K562 (cell line): ENCODE measurements at regions not wholly inside any gene's neighbourhood (a gene's known extent, or its start where the extent isn't known, plus 50 kb on each side); places are given as distances from the start of the nearest gene placed in this dataset.
A peak's percentile ranks its signal among the peaks of the same experiment; 100 is the strongest.

ENCODE experiments used
- ATAC-seq: fragments of 200-7000 bp; cut with Tn5 transposase; 3 replicates; pipeline ENCODE4 v1.9.1; 2020; ENCODE audit warnings: moderate library complexity
- BruUV-seq: library from RNA; stranded (reverse); fragments of 400-500 nt; replicated peaks from 2 replicates; lab custom pipeline; 2021; lab: Mats Ljungman, UMichigan
- CTCF ChIA-PET: fragments of 300-600 bp; formaldehyde crosslinking; extraction: SDS; loops from one replicate; lab custom pipeline; 2021; ENCODE audit warnings: low intra/inter-chr PET ratio; lab: Yijun Ruan, JAX
- POLR2A ChIA-PET: fragments of 300-600, 350-650 bp; sonication (Branson Sonifier 250); formaldehyde crosslinking; extraction: SDS; loops from one replicate; lab custom pipeline; 2021; ENCODE audit warnings: antibody characterized with exemption, inconsistent platforms; lab: Yijun Ruan, JAX
- DNase-seq, 4 experiments: peaks; one replicate each; pipeline versions ENCODE4 v3.0.0 to v3.0.0-alpha.2; 2011 to 2018; ENCODE audit warnings: low spot score in 3 of 4, mixed read lengths in 3 of 4; ENCODE audit errors: extremely low read depth in 1 of 4
- FAIRE-seq: peaks from 2 replicates; lab custom pipeline; 2011; peaks lifted over from hg19 to GRCh38; lab: Jason Lieb, UNC
- H2AFZ ChIP-seq: 2 replicates; pipeline ENCODE4 v1.6.0; 2011; ENCODE audit warnings: low read depth, low read length, control low read depth, inconsistent platforms
- H3K27ac ChIP-seq: fragments of 200-600 bp; 3 replicates; pipeline ENCODE4 v1.8.0; 2011; ENCODE audit warnings: low read depth, mild to moderate bottlenecking, control low read depth, inconsistent platforms, low read length, moderate library complexity, mixed read lengths; ENCODE audit errors: extremely low read depth
- H3K27me3 ChIP-seq, 2 experiments: fragments of 300-600 bp in 1 of 2; 2 replicates in 1 of 2; 3 replicates in 1 of 2; pipeline versions ENCODE4 v1.6.0 to v1.8.0; 2011; ENCODE audit warnings: inconsistent platforms in 2 of 2, low read length in 2 of 2, mild to moderate bottlenecking in 1 of 2, mixed read lengths in 1 of 2, moderate library complexity in 1 of 2; ENCODE audit not compliant: control insufficient read depth in 2 of 2, insufficient read depth in 2 of 2
- H3K36me3 ChIP-seq: fragments of 300-600 bp; 3 replicates; pipeline ENCODE4 v1.8.0; 2011; ENCODE audit warnings: mild to moderate bottlenecking, low read length, inconsistent platforms; ENCODE audit not compliant: control insufficient read depth, insufficient read depth
- H3K4me1 ChIP-seq, 2 experiments: fragments of 200-600 bp in 1 of 2; replicated peaks in 1 of 2; 2 replicates in 1 of 2; 3 replicates in 1 of 2; pipeline versions ENCODE4 v1.5.1 to v1.8.0; 2011; ENCODE audit warnings: inconsistent platforms in 2 of 2, low read length in 2 of 2, mild to moderate bottlenecking in 1 of 2, mixed read lengths in 1 of 2, moderate library complexity in 1 of 2; ENCODE audit not compliant: control insufficient read depth in 2 of 2, insufficient read depth in 2 of 2
- H3K4me2 ChIP-seq: 2 replicates; pipeline ENCODE4 v1.6.1; 2011; ENCODE audit warnings: low read length, control low read depth, inconsistent platforms, mixed read lengths; ENCODE audit not compliant: insufficient read depth
- H3K4me3 ChIP-seq: fragments of 200-600 bp; sonication (generic), shearing (Covaris generic); 2 replicates; pipeline ENCODE4 v1.5.1; 2016; ENCODE audit warnings: control low read depth, inconsistent platforms
- H3K79me2 ChIP-seq: fragments of 200-600 bp; 3 replicates; pipeline ENCODE4 v1.8.0; 2011; ENCODE audit warnings: low read length, inconsistent platforms; ENCODE audit not compliant: control insufficient read depth, insufficient read depth
- H3K9ac ChIP-seq, 2 experiments: 2 replicates each; pipeline versions ENCODE4 v1.6.0 to v1.6.1; 2011; ENCODE audit warnings: low read depth in 2 of 2, low read length in 2 of 2, control low read depth in 1 of 2, inconsistent platforms in 1 of 2, mild to moderate bottlenecking in 1 of 2, mixed read lengths in 1 of 2; ENCODE audit not compliant: insufficient read depth in 1 of 2
- H3K9me1 ChIP-seq: one replicate; pipeline ENCODE4 v1.6.0; 2011; ENCODE audit warnings: inconsistent platforms, mild to moderate bottlenecking, low read length, moderate library complexity; ENCODE audit not compliant: control insufficient read depth, insufficient read depth
- H3K9me3 ChIP-seq: replicated peaks from 2 replicates; pipeline ENCODE4 v1.5.1; 2011; ENCODE audit warnings: low read depth, low read length, inconsistent platforms; ENCODE audit not compliant: control insufficient read depth, insufficient read depth
- H4K20me1 ChIP-seq: replicated peaks from 2 replicates; pipeline ENCODE4 v1.6.1; 2011; ENCODE audit warnings: low read length, inconsistent platforms, mixed read lengths; ENCODE audit not compliant: control insufficient read depth, insufficient read depth
- HNRNPLL ChIP-seq: fragments of 200-400 bp; formaldehyde crosslinking; IDR thresholded peaks from 2 replicates; pipeline ENCODE4 v1.6.1; 2017; ENCODE audit warnings: low read length, low read depth, mild to moderate bottlenecking; ENCODE audit not compliant: poor library complexity, severe bottlenecking
- L3MBTL2 ChIP-seq: fragments of 450-650 bp; IDR thresholded peaks from 2 replicates; pipeline ENCODE4 v1.6.1; 2016; ENCODE audit warnings: mild to moderate bottlenecking, moderate library complexity
- POLR3A ChIP-seq: IDR thresholded peaks from 2 replicates; pipeline ENCODE4 v1.6.1; 2011; ENCODE audit warnings: borderline replicate concordance, mild to moderate bottlenecking, moderate library complexity; ENCODE audit not compliant: insufficient read length, insufficient read depth; ENCODE audit errors: extremely low read depth
- TRIM24 ChIP-seq, 2 experiments: fragments of 450-650 bp; IDR thresholded peaks; 2 replicates each; pipeline ENCODE4 v1.6.1; 2016
- ZBTB26 ChIP-seq: fragments of 450-650 bp; formaldehyde crosslinking; IDR thresholded peaks from 2 replicates; pipeline ENCODE4 v1.4.0; 2022; ENCODE audit warnings: missing genetic modification characterization
- ZNF140 ChIP-seq: fragments of 250-450 bp; sonication (Bioruptor Pico); IDR thresholded peaks from 2 replicates; pipeline ENCODE4 v1.8.0; 2021; ENCODE audit warnings: moderate library complexity, mild to moderate bottlenecking, inconsistent platforms
- ZNF24 ChIP-seq: fragments of 450-650 bp; IDR thresholded peaks from 2 replicates; pipeline ENCODE4 v1.6.1; 2016
- WGBS: fragments of 100-300 bp; shearing (Covaris generic); methylation state at CpG from one replicate; pipeline ENCODE4 v1.1.6; 2016; ENCODE audit warnings: low coverage, mixed read lengths; ENCODE audit not compliant: insufficient coverage; ENCODE audit errors: missing lambda C conversion rate; 5-methylcytosine and 5-hydroxymethylcytosine counted together
- in situ Hi-C: fragments of 300-500 bp; cut with MboI; formaldehyde crosslinking; loops from 4 replicates; pipeline ENCODE4 v1.15.0; 2018; ENCODE audit warnings: inconsistent platforms, mixed read lengths
- intact Hi-C: fragments of 100-400 bp; cut with micrococcal nuclease; formaldehyde crosslinking; loops from 2 replicates; pipeline ENCODE4 v1.14.2; 2022
- TF ChIP-seq, protein P1 (sequence below): fragments of 250-450 bp; sonication (Bioruptor Pico); IDR thresholded peaks from 2 replicates; pipeline ENCODE4 v1.8.0; 2021; ENCODE audit warnings: moderate library complexity, mild to moderate bottlenecking, inconsistent platforms
- TF ChIP-seq, protein P2 (sequence below): fragments of 450-650 bp; IDR thresholded peaks from 2 replicates; pipeline ENCODE4 v1.6.1; 2016; ENCODE audit warnings: antibody characterized with exemption
- TF ChIP-seq, protein P3 (sequence below): fragments of 450-650 bp; formaldehyde crosslinking; IDR thresholded peaks from 2 replicates; pipeline ENCODE4 v1.4.0; 2022; ENCODE audit warnings: missing genetic modification characterization

- Histone ChIP-seq H3K4me3 (no peak overlapping the region), H3K9me1 (no peaks in the 10 kb centered on the region), H3K9ac (no peak overlapping the region), H3K79me2 (no peaks in the 10 kb centered on the region), H3K4me1 (no peaks in the 10 kb centered on the region; a peak in 1 of 5 replicates), H2AFZ (no peak overlapping the region), H3K36me3 (no peaks in the 10 kb centered on the region), H3K4me2 (no peak overlapping the region), H4K20me1 (0 out of 2 replicates have a peak, but pooled peaks cover 6% of the 10 kb centered on the region), H3K9me3 (0 out of 2 replicates have a peak, but pooled peaks cover 2% of the 10 kb centered on the region), H3K27me3 (peaks cover 0 to 47% of the 10 kb centered on the region in 2 experiments; a peak in 3 of 5 replicates), H3K27ac (no peak overlapping the region)
- ATAC-seq (no peak), DNase-seq (no peak), FAIRE-seq (no peak)
- ChIA-PET CTCF (no interaction called here), POLR2A (interaction anchor here (0.6 kb wide), 1 partner anchor 54 kb away, joined by 3 read pairs; no protein-coding TSS in a partner anchor)
- 0 out of 2 replicates have a peak, but pooled peaks have one; percentile 23 for TF ChIP-seq ZBTB26
- TF ChIP-seq, protein P1, sequence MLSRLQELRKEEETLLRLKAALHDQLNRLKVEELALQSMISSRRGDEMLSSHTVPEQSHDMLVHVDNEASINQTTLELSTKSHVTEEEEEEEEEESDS (CRISPR knock-in tag): no peak
- WGBS: 9% methylated on average over 3 of the region's 3 CpGs
- BruUV-seq: no TSS peak
- in situ Hi-C loops: no loop called here
- intact Hi-C loops: loop anchor here (10.0 kb wide), 1 partner anchor 635 kb away; the partner anchor contains the start of gene FOXC2
Measured at GRCh38 chr16:87199379-87199778, 117.8 kb downstream of the C16orf95 start.

GRCh38 chr16:87199901-87200300 is 117.3 kb downstream of the C16orf95 start:
- no peaks in the 10 kb centered on the region; a peak in 1 of 5 replicates for H3K4me1 ChIP-seq
- ChIA-PET CTCF (no interaction called here), POLR2A (interaction anchor here (0.6 kb wide), 1 partner anchor 55 kb away, joined by 3 read pairs; no protein-coding TSS in a partner anchor)
- 3% methylated on average over 6 of the region's 7 CpGs for WGBS
- ATAC-seq: no peak
- no peaks in the 10 kb centered on the region for H3K79me2 ChIP-seq
- no peak for FAIRE-seq
- 0 out of 2 replicates have a peak, but pooled peaks cover 6% of the 10 kb centered on the region for H4K20me1 ChIP-seq
- intact Hi-C loops: loop anchor here (10.0 kb wide), 1 partner anchor 635 kb away; the partner anchor contains the start of gene FOXC2
- no peak overlapping the region for H3K27ac ChIP-seq
- no peak overlapping the region for H3K9ac ChIP-seq
- H3K36me3 ChIP-seq: no peaks in the 10 kb centered on the region
- in situ Hi-C loops: no loop called here
- BruUV-seq: no TSS peak
- H3K9me1 ChIP-seq: no peaks in the 10 kb centered on the region
- H3K4me3 ChIP-seq: no peak overlapping the region
- H2AFZ ChIP-seq: no peak overlapping the region
- H3K27me3 ChIP-seq: peaks cover 0 to 45% of the 10 kb centered on the region in 2 experiments; a peak in 3 of 5 replicates
- H3K9me3 ChIP-seq: 0 out of 2 replicates have a peak, but pooled peaks cover 2% of the 10 kb centered on the region
- H3K4me2 ChIP-seq: no peak overlapping the region
- no peak for DNase-seq
- no peak for TF ChIP-seq POLR3A
- no peak for TF ChIP-seq TRIM24 (IDR thresholded peaks at IDR 0.05)
- TF ChIP-seq L3MBTL2: no peak
- TF ChIP-seq ZNF140 (CRISPR knock-in tag): no peak
- TF ChIP-seq ZNF24: no peak
- TF ChIP-seq, protein P2, sequence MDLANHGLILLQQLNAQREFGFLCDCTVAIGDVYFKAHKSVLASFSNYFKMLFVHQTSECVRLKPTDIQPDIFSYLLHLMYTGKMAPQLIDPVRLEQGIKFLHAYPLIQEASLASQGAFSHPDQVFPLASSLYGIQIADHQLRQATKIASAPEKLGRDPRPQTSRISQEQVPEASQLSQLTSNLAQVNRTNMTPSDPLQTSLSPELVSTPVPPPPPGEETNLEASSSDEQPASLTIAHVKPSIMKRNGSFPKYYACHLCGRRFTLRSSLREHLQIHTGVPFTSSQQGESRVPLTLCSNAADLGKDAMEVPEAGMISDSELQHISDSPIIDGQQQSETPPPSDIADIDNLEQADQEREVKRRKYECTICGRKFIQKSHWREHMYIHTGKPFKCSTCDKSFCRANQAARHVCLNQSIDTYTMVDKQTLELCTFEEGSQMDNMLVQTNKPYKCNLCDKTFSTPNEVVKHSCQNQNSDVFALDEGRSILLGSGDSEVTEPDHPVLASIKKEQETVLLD: no peak
- TF ChIP-seq, protein P3, sequence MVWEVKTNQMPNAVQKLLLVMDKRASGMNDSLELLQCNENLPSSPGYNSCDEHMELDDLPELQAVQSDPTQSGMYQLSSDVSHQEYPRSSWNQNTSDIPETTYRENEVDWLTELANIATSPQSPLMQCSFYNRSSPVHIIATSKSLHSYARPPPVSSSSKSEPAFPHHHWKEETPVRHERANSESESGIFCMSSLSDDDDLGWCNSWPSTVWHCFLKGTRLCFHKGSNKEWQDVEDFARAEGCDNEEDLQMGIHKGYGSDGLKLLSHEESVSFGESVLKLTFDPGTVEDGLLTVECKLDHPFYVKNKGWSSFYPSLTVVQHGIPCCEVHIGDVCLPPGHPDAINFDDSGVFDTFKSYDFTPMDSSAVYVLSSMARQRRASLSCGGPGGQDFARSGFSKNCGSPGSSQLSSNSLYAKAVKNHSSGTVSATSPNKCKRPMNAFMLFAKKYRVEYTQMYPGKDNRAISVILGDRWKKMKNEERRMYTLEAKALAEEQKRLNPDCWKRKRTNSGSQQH: no peak
- TF ChIP-seq HNRNPLL: no peak
